Lung (tissue), 11 donors: ENCODE measurements at regions not wholly inside any gene's neighbourhood (a gene's known extent, or its start where the extent isn't known, plus 50 kb on each side); places are given as distances from the start of the nearest gene placed in this dataset.
"Not testable (repeated sequence)": the region's sequence is repeated elsewhere in the genome, so short reads cannot be mapped to it uniquely, and the experiment has no call there.

Experiments
- ATAC-seq: fragments of 200-7000 bp; cut with Tn5 transposase; one replicate; pipeline ENCODE4 v1.9.1; 2020; ENCODE audit warnings: moderate number of reproducible peaks; ENCODE audit not compliant: insufficient read depth, low FRiP score
- DNase-seq, 3 donors: peaks; one replicate each; pipeline ENCODE4 v3.0.0-alpha.2; 2013 to 2017
- H3K27ac ChIP-seq, 2 donors: one replicate each; pipeline ENCODE4 v1.5.1; 2013; ENCODE audit warnings: mild to moderate bottlenecking in 2 of 2, moderate library complexity in 2 of 2, control low read depth in 1 of 2, inconsistent platforms in 1 of 2, low read depth in 1 of 2, low read length in 1 of 2
- H3K27me3 ChIP-seq, 3 donors: one replicate each; pipeline ENCODE4 v1.5.1; 2013; ENCODE audit warnings: low read length in 2 of 3; ENCODE audit not compliant: control insufficient read depth in 3 of 3, insufficient read depth in 3 of 3
- H3K36me3 ChIP-seq, 4 donors: one replicate each; pipeline ENCODE4 v1.5.1; 2013; ENCODE audit warnings: low read length in 4 of 4, mild to moderate bottlenecking in 1 of 4, moderate library complexity in 1 of 4; ENCODE audit not compliant: control insufficient read depth in 4 of 4, insufficient read depth in 4 of 4
- H3K4me1 ChIP-seq, 5 donors: one replicate each; pipeline ENCODE4 v1.5.1; 2013; ENCODE audit warnings: low read length in 5 of 5, mild to moderate bottlenecking in 2 of 5, moderate library complexity in 1 of 5; ENCODE audit not compliant: control insufficient read depth in 5 of 5, insufficient read depth in 5 of 5
- H3K4me3 ChIP-seq: one replicate; pipeline ENCODE4 v1.5.1; 2013; ENCODE audit warnings: mild to moderate bottlenecking, control low read depth, moderate library complexity
- H3K9ac ChIP-seq, 2 donors: one replicate each; pipeline ENCODE4 v1.5.1; 2013; ENCODE audit warnings: low read length in 2 of 2, control low read depth in 1 of 2; ENCODE audit not compliant: insufficient read depth in 1 of 2
- H3K9me3 ChIP-seq, 4 donors: one replicate each; pipeline ENCODE4 v1.5.1; 2013; ENCODE audit warnings: low read length in 3 of 4, mild to moderate bottlenecking in 1 of 4, moderate library complexity in 1 of 4; ENCODE audit not compliant: control insufficient read depth in 4 of 4, insufficient read depth in 3 of 4
- WGBS, 2 donors: extraction: QIAGEN DNeasy Blood & Tissue Kit; methylation state at CpG; one replicate each; pipeline ENCODE4 v1.1.7; 2013; 5-methylcytosine and 5-hydroxymethylcytosine counted together
- TF ChIP-seq, protein P1 (sequence below): IDR thresholded peaks from 2 replicates; pipeline ENCODE4 v1.5.1; 2012; ENCODE audit warnings: mild to moderate bottlenecking; ENCODE audit errors: control extremely low read depth, extremely low read depth
- donor health status: control.
- donor health status: control.
- donor health status: Bipolar disorder and iron deficiency.
- donor health status: healthy.
- donor health status: DM: yes; HTN: yes; CAD: no.

DNA sequence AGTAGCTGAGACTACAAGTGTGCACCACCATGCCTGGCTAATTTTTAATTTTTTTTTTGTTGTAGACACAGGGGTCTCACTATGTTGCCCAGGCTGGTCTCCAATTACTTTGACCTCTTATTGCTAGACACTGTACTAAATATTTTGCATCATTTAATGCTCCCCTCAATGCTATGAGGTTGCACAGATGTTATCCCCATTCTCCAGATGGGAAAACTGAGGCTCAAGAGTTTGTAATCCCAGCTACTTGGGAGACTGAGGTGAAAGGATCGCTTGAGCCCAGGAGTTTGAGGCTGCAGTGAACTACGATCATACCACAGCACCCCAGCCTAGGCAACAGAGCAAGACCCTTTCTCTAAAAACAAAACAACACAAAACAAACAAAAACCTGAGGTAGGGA is 443.3 kb upstream of the C16orf82 start:
- peaks cover 0 to 3% (median 0%) of the 10 kb centered on the region in 4 donors for H3K9me3 ChIP-seq
- no peak for ATAC-seq
- H3K4me1 ChIP-seq: no peaks in the 10 kb centered on the region
- H3K36me3 ChIP-seq: no peaks in the 10 kb centered on the region
- H3K27me3 ChIP-seq: no peaks in the 10 kb centered on the region
- no peak for DNase-seq
- H3K9ac ChIP-seq: no peak overlapping the region
- TF ChIP-seq, protein P1, sequence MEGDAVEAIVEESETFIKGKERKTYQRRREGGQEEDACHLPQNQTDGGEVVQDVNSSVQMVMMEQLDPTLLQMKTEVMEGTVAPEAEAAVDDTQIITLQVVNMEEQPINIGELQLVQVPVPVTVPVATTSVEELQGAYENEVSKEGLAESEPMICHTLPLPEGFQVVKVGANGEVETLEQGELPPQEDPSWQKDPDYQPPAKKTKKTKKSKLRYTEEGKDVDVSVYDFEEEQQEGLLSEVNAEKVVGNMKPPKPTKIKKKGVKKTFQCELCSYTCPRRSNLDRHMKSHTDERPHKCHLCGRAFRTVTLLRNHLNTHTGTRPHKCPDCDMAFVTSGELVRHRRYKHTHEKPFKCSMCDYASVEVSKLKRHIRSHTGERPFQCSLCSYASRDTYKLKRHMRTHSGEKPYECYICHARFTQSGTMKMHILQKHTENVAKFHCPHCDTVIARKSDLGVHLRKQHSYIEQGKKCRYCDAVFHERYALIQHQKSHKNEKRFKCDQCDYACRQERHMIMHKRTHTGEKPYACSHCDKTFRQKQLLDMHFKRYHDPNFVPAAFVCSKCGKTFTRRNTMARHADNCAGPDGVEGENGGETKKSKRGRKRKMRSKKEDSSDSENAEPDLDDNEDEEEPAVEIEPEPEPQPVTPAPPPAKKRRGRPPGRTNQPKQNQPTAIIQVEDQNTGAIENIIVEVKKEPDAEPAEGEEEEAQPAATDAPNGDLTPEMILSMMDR: no peak
- H3K27ac ChIP-seq: no peak overlapping the region
- H3K4me3 ChIP-seq: no peak overlapping the region
- 70 to 77% methylated on average over 2 of the region's 2 CpGs for WGBS, 2 donors

DNA sequence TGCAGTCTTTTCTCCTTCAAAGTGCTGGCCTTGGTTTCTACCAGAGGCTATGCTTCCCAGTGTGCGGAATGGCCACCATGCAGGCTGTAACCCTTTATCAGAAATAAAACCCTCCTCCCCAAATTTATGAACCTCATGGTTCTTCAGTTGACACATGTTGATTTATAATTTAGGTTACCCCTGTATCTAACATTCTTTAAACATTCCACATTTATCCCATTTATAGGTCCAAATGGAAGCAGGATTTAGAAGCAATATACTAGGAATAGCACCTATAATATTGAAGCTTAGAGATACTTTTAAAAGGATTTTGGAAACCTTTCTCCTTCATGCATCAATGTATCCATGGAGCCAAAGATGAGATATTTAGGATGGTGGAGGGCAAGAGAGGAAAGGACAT is 438.8 kb upstream of the C16orf82 start:
- no peak for ATAC-seq

DNA sequence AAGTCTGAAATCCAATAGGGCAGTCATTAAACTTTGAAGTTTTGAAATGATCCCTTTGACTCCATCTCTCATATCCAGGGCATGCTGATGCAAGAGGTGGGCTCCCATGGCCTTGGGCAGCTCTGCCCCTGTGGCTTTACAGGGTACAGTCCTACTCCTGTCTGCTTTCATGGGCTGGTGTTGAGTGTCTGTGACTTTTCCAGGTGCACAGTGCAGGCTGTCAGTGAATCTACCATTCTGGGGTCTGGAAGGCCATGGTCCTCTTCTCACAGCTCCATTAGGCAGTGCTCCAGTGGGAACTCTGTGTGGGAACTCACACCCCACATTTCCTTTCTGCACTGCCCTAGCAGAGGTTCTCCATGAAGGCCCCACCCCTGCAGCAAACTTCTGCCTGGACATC is 435.4 kb upstream of the C16orf82 start:
- not testable (repeated sequence) for H3K4me3 ChIP-seq, H3K27ac ChIP-seq, H3K4me1 ChIP-seq, DNase-seq, H3K27me3 ChIP-seq, H3K36me3 ChIP-seq, H3K9ac ChIP-seq, ATAC-seq
- peaks cover 0 to 15% (median 3%) of the 10 kb centered on the region in 4 donors for H3K9me3 ChIP-seq

More for the DNA sequence above, 438.8 kb upstream of the C16orf82 start:
- TF ChIP-seq, protein P1: no peak
- Histone ChIP-seq H3K9ac (no peak overlapping the region), H3K9me3 (peaks cover 0 to 6% (median 3%) of the 10 kb centered on the region in 4 donors), H3K4me3 (no peak overlapping the region), H3K4me1 (no peaks in the 10 kb centered on the region), H3K27me3 (no peaks in the 10 kb centered on the region), H3K36me3 (no peaks in the 10 kb centered on the region), H3K27ac (no peak overlapping the region)
- DNase-seq: no peak
- 91 to 97% methylated on average over 1 of the region's 1 CpG for WGBS, 2 donors

DNA sequence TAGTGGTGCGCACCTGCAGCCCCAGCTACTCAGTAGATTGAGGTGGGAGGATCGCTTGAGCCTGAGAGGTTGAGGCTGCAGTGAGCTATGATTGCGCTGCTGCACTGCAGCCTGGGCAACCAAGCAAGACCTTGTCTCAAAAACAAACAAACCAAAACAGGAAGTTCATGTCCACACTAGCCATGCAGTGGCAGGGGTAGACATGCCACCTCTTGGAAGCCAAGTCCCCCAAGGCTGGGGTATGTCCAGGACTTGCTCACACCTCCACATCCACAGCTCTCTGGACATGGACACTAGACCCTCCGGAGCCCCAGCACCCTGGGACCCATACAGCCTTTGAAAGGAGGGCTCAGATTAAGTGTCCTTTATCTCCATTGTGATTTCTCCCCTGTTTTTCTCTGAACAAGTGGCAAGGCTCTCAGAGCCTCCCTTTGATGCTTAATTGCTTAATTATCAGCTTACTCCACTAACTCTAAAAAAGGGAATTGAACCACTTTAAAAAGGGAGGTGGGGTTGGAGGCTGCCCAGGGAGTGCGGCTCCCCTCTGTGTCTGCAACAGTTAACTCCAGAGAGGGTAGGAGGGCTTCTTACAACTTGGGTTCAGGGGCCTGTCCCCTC is 424.6 kb upstream of the C16orf82 start:
- no peak for DNase-seq
- Histone ChIP-seq H3K9ac (no peak overlapping the region), H3K27me3 (no peaks in the 10 kb centered on the region), H3K4me3 (no peak overlapping the region), H3K4me1 (peaks cover 0 to 2% (median 0%) of the 10 kb centered on the region in 5 donors), H3K27ac (no peak overlapping the region), H3K9me3 (peaks cover 0 to 1% (median 0%) of the 10 kb centered on the region in 4 donors), H3K36me3 (no peaks in the 10 kb centered on the region)
- TF ChIP-seq, protein P1: no peak
- ATAC-seq: no peak
- 86 to 89% methylated on average over 5 of the region's 5 CpGs for WGBS, 2 donors
